ENCODE measurements at regions not wholly inside any gene's neighbourhood (a gene's known extent, or its start where the extent isn't known, plus 50 kb on each side); places are given as distances from the start of the nearest gene placed in this dataset.

- DNase-seq: no peak
These were observed 155.0 kb upstream of the KCTD1 start for GRCh38 chr18:26703170-26703930.

GRCh38 chr18:26702086-26702485 is 153.7 kb upstream of the KCTD1 start:
- DNase-seq: no peak

GRCh38 chr18:26700728-26701127 is 152.4 kb upstream of the KCTD1 start:
- no peak for DNase-seq

- no peak for DNase-seq
These were observed 151.8 kb upstream of the KCTD1 start for GRCh38 chr18:26700201-26700600.

- peak in 1 of 56 donors; percentile 2 for DNase-seq
These were observed 149.0 kb upstream of the KCTD1 start for GRCh38 chr18:26697186-26697884.

- no peak for DNase-seq
These were observed 148.4 kb upstream of the KCTD1 start for GRCh38 chr18:26696786-26697185.

GRCh38 chr18:26696308-26696707 is 148.0 kb upstream of the KCTD1 start:
- no peak for DNase-seq

GRCh38 chr18:26689226-26689879 is 141.0 kb upstream of the KCTD1 start:
- DNase-seq: no peak

GRCh38 chr18:26686532-26686931 is 138.2 kb upstream of the KCTD1 start:
- no peak for DNase-seq

- DNase-seq: peak in 2 of 56 donors; percentile 2 to 3
These were observed 137.2 kb upstream of the KCTD1 start for GRCh38 chr18:26685438-26686157.

GRCh38 chr18:26677957-26678356 is 129.6 kb upstream of the KCTD1 start:
- no peak for DNase-seq

GRCh38 chr18:26667046-26667445 is 118.7 kb upstream of the KCTD1 start:
- DNase-seq: no peak

GRCh38 chr18:26662996-26663395 is 114.6 kb upstream of the KCTD1 start:
- DNase-seq: no peak

GRCh38 chr18:26657631-26658581 is 109.6 kb upstream of the KCTD1 start:
- DNase-seq: no peak

GRCh38 chr18:26656944-26657536 is 108.7 kb upstream of the KCTD1 start:
- peak in 53 of 56 donors; percentile 8 to 85 (median 68) for DNase-seq

- peak in 25 of 56 donors; percentile 47 to 82 (median 70) for DNase-seq
These were observed 108.1 kb upstream of the KCTD1 start for GRCh38 chr18:26656431-26656943.

- DNase-seq: peak in 50 of 56 donors; percentile 11 to 84 (median 64)
These were observed 107.4 kb upstream of the KCTD1 start for GRCh38 chr18:26655525-26656430.

Measured in nucleus accumbens (tissue), 56 donors.